ENCODE measurements at regions not wholly inside any gene's neighbourhood (a gene's known extent, or its start where the extent isn't known, plus 50 kb on each side); places are given as distances from the start of the nearest gene placed in this dataset.
A peak's percentile ranks its signal among the peaks of the same experiment; 100 is the strongest.
"Not testable (repeated sequence)": the region's sequence is repeated elsewhere in the genome, so short reads cannot be mapped to it uniquely, and the experiment has no call there.

DNA sequence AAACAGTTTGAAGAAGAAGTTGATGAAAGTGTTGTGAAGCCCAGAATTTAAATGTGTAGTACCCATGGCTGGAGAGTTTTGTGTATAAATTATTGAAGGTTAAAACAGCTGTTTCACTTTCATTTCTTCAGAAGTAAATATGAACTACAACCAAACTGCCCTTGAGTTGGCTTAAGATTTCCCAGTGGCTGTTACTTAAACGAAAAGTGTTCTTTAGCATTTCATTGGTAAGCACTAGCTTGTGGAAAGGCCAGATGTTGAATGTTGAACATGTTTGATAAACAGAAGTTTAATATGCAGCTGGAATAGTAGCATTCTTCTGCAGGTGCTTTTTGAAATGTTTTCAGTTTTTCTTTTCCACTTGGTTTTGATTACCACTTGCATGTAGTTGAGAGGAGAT lies 83.2 kb upstream of the TNRC6B start:
- H3K4me3 ChIP-seq (replicated peaks; ENCODE audit: low read depth, low read length), result no peak overlapping the region
- TF ChIP-seq, protein P1, sequence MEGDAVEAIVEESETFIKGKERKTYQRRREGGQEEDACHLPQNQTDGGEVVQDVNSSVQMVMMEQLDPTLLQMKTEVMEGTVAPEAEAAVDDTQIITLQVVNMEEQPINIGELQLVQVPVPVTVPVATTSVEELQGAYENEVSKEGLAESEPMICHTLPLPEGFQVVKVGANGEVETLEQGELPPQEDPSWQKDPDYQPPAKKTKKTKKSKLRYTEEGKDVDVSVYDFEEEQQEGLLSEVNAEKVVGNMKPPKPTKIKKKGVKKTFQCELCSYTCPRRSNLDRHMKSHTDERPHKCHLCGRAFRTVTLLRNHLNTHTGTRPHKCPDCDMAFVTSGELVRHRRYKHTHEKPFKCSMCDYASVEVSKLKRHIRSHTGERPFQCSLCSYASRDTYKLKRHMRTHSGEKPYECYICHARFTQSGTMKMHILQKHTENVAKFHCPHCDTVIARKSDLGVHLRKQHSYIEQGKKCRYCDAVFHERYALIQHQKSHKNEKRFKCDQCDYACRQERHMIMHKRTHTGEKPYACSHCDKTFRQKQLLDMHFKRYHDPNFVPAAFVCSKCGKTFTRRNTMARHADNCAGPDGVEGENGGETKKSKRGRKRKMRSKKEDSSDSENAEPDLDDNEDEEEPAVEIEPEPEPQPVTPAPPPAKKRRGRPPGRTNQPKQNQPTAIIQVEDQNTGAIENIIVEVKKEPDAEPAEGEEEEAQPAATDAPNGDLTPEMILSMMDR (IDR thresholded peaks at IDR 0.05; ENCODE audit: low read depth, low read length, missing control alignments), result no peak
- no peak for DNase-seq (ENCODE audit: extremely low read depth, low read depth)

DNA sequence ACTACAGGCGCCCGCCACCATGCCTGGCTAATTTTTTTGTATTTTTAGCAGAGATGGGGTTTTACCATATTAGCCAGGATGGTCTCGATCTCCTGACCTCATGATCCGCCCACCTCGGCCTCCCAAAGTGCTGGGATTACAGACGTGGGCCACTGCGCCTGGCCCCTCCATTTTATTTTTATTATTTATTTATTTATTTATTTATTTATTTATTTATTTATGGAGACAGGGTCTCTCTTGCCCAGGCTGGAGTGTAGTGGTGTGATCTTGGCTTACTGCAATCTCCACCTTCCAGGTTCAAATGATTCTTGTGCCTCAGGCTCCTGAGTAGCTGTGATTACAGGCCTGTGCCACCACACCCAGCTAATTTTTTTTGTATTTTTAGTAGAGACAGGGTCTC lies 77.8 kb upstream of the TNRC6B start:
- not testable (repeated sequence) for H3K4me3 ChIP-seq (replicated peaks; ENCODE audit: low read depth, low read length); DNase-seq (ENCODE audit: extremely low read depth, low read depth)

DNA sequence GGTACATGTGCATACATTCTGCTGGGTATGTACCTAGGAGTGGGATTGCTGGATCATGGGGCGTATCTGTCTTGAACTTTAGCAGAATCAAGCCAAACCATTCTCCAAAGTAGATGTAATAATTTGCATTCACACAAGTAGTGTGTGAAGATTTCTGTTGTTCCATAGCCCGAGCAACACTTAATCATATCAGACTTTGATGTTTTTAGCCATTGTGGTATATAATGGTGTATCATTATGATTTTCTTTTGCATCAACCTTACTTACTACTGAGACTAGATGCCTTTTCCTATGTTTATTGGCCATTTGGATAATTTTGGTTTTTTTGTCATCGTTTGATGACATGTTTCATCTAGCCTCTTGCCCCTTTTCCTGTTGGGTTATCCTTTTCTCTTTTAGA lies 72.0 kb upstream of the TNRC6B start:
- DNase-seq (ENCODE audit: extremely low read depth, low read depth), result no peak
- H3K4me3 ChIP-seq (replicated peaks; ENCODE audit: low read depth, low read length), result no peak overlapping the region
- TF ChIP-seq, protein P1 (IDR thresholded peaks at IDR 0.05; ENCODE audit: low read depth, low read length, missing control alignments), result no peak

DNA sequence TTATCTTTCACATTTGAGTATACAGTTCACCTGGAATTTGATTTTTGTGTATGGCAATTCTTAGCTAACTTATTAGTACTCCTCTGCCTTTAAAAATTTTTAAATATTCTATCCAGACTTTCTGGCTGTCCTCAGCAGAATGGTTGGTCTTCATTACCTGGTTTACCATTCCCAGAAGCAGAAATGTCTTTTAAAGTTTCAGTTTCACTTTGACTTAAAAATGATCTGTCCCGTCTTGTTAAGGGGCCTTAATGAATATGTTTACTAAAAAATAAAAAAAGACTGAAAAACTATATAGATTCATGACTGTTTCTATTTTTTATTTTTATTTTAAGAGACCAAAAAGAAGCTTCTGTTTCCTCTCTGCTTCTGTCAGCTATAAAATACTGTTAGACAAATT lies 70.5 kb upstream of the TNRC6B start:
- TF ChIP-seq, protein P1 (IDR thresholded peaks at IDR 0.05; ENCODE audit: low read depth, low read length, missing control alignments), result no peak
- peak overlapping the region; percentile 2; the same call in 1 of the 2 replicates for H3K4me3 ChIP-seq (replicated peaks; ENCODE audit: low read depth, low read length)
- no peak for DNase-seq (ENCODE audit: extremely low read depth, low read depth)

DNA sequence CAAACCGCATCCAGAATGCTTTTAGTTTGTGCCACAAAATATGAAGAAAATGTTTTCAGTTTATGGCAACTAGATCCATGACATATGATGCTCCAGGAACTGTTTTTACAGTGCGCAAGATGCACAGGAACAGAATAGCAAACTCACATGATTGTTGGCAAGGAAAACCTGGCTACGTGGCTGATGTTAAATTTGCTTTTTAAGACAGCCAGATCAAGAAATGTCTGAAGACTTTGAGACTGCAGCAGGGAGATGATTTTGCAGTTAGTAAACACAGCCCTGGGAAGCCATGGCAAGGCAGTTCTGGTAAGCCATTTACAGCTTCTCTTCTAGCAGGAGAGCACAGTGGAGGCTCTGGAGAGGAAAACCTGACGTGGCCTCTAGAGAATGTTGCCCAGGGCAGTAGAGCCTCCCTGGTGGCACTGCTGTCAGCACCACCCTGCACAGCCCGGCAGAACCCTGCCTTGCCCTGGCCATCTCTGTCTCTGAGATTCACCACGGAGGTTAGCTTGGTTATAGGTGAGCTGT lies 69.8 kb upstream of the TNRC6B start:
- TF ChIP-seq, protein P1 (IDR thresholded peaks at IDR 0.05; ENCODE audit: low read depth, low read length, missing control alignments), result no peak
- no peak for DNase-seq (ENCODE audit: extremely low read depth, low read depth)
- H3K4me3 ChIP-seq (replicated peaks; ENCODE audit: low read depth, low read length), result peak overlapping the region; percentile 2

DNA sequence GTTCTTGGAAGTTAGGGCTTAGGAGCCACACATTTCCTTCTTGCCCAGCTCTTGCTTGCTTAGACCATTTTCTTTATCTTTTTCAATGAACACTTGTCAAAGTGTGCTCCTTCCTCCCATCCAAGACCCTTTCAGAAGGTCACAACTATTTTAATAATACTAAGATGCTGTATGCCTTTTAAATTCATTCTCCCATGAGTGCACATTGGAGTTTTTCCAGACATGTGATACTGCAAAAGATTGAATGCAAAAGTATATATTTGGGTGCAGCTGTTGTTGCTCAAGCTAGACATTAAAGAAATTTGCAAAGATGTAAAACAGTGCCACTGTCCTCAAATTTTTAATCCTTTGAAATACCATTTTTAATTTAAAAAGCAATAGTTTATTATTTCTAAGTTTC lies 69.3 kb upstream of the TNRC6B start:
- H3K4me3 ChIP-seq (replicated peaks; ENCODE audit: low read depth, low read length), result no peak overlapping the region; the same call in 1 of the 2 replicates
- TF ChIP-seq, protein P1 (IDR thresholded peaks at IDR 0.05; ENCODE audit: low read depth, low read length, missing control alignments), result no peak
- no peak for DNase-seq (ENCODE audit: extremely low read depth, low read depth)

DNA sequence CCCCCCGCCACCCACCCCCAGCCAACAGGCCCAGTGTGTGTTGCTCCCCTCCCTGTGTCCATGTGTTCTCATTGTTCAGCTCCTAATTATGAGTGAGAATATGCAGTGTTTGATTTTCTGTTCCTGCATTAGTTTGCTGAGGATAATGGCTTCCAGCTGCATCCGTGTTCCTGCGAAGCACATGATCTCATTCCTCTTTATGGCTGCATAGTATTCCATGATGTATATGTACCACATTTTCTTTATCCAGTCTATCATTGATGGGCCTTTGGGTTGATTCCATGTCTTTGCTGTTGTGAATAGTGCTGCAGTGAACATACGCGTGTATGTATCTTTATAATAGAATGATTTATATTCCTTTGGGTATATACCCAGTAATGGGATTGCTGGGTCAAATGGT lies 68.8 kb upstream of the TNRC6B start:
- H3K4me3 ChIP-seq (replicated peaks; ENCODE audit: low read depth, low read length); DNase-seq (ENCODE audit: extremely low read depth, low read depth): not testable (repeated sequence)

DNA sequence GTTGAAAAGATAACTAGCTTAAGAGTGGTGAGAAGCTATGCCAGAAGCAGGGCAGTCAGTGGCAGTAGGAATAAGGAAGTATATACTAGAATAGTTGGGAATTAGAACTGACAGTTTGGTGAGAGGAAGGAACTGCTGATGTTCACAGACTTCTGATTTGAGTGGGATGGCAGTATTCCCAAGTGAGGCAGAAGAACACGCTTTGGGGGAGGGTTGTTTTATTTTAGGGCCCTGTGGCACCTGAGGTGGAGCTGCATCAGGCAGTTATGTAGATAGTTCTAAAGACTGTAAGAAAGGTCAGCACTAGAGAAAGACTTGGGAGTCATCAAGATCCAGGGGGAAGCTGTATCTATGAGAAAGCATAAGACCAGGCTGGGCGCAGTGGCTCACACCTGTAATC lies 66.3 kb upstream of the TNRC6B start:
- DNase-seq (ENCODE audit: extremely low read depth, low read depth), result no peak
- TF ChIP-seq, protein P1 (IDR thresholded peaks at IDR 0.05; ENCODE audit: low read depth, low read length, missing control alignments), result no peak
- no peak overlapping the region for H3K4me3 ChIP-seq (replicated peaks; ENCODE audit: low read depth, low read length)
